H1 (cell line): ENCODE measurements at regions not wholly inside any gene's neighbourhood (a gene's known extent, or its start where the extent isn't known, plus 50 kb on each side); places are given as distances from the start of the nearest gene placed in this dataset.

ENCODE experiments used
- CTCF ChIA-PET: fragments of 300-600 bp; sonication (Branson Sonifier 250); formaldehyde crosslinking; loops from one replicate; lab custom pipeline; 2021; ENCODE audit not compliant: partially characterized antibody; lab: Charles Lee
- POLR2A ChIA-PET: fragments of 300-600 bp; sonication (Branson Sonifier 250); formaldehyde crosslinking; loops from one replicate; lab custom pipeline; 2021; ENCODE audit warnings: inconsistent platforms; ENCODE audit not compliant: partially characterized antibody; lab: Charles Lee
- DNase-seq, 2 experiments: peaks; one replicate each; pipeline versions ENCODE4 v3.0.0 to v3.0.0-alpha.2; 2010 to 2022; ENCODE audit warnings: low spot score in 2 of 2, low read depth in 1 of 2, mixed read lengths in 1 of 2
- FAIRE-seq: peaks from 2 replicates; lab custom pipeline; 2011; peaks lifted over from hg19 to GRCh38; lab: Jason Lieb, UNC
- H2AFZ ChIP-seq: 2 replicates; pipeline ENCODE4 v1.8.1; 2012; ENCODE audit warnings: low read length, inconsistent platforms
- H2AK5ac ChIP-seq: 2 replicates; pipeline ENCODE4 v1.6.1; 2013; ENCODE audit warnings: low read depth, low read length
- H2BK120ac ChIP-seq: replicated peaks from 2 replicates; pipeline ENCODE3; 2013; ENCODE audit warnings: low read depth, low read length, inconsistent platforms
- H2BK12ac ChIP-seq: 2 replicates; pipeline ENCODE4 v1.6.1; 2013; ENCODE audit warnings: low read depth, low read length
- H2BK15ac ChIP-seq: 2 replicates; pipeline ENCODE4 v1.6.1; 2013; ENCODE audit warnings: low read length
- H2BK20ac ChIP-seq: 2 replicates; pipeline ENCODE4 v1.6.1; 2013; ENCODE audit warnings: low read length
- H2BK5ac ChIP-seq: 2 replicates; pipeline ENCODE4 v1.6.1; 2013; ENCODE audit warnings: low read depth, low read length
- H3K14ac ChIP-seq: 2 replicates; pipeline ENCODE4 v1.6.1; 2013; ENCODE audit warnings: inconsistent platforms; ENCODE audit not compliant: insufficient read length
- H3K18ac ChIP-seq: 2 replicates; pipeline ENCODE4 v1.6.1; 2013; ENCODE audit warnings: low read length; ENCODE audit errors: extremely low read depth
- H3K23ac ChIP-seq: 2 replicates; pipeline ENCODE4 v1.6.1; 2013; ENCODE audit warnings: inconsistent platforms; ENCODE audit not compliant: insufficient read length
- H3K23me2 ChIP-seq: 2 replicates; pipeline ENCODE4 v1.6.1; 2013; ENCODE audit warnings: low read depth, low read length
- H3K27ac ChIP-seq: 2 replicates; pipeline ENCODE4 v1.6.1; 2011; ENCODE audit warnings: low read depth, low read length, inconsistent platforms
- H3K27me3 ChIP-seq, 4 experiments: replicated peaks in 1 of 4; 1 replicate in 1 of 4; 2 replicates in 3 of 4; pipeline versions ENCODE4 v1.6.1 to v1.8.1; 2011 to 2013; ENCODE audit warnings: low read length in 3 of 4, mild to moderate bottlenecking in 3 of 4, inconsistent platforms in 2 of 4, mixed read lengths in 2 of 4, moderate library complexity in 1 of 4; ENCODE audit not compliant: control insufficient read depth in 3 of 4, insufficient read depth in 3 of 4; ENCODE audit errors: extremely low read depth in 1 of 4
- H3K36me3 ChIP-seq, 4 experiments: 2 replicates each; pipeline versions ENCODE4 v1.6.1 to v1.8.1; 2011 to 2013; ENCODE audit warnings: mild to moderate bottlenecking in 4 of 4, low read length in 3 of 4, moderate library complexity in 2 of 4, control low read depth in 1 of 4, inconsistent platforms in 1 of 4; ENCODE audit not compliant: insufficient read depth in 4 of 4, control insufficient read depth in 2 of 4
- H3K4ac ChIP-seq: replicated peaks from 2 replicates; pipeline ENCODE3; 2013; ENCODE audit warnings: low read length, low read depth, mixed read lengths, inconsistent platforms; ENCODE audit not compliant: insufficient read length
- H3K4me1 ChIP-seq, 4 experiments: replicated peaks in 1 of 4; 1 replicate in 1 of 4; 2 replicates in 3 of 4; pipeline versions ENCODE4 v1.6.1 to v1.8.1; 2011 to 2013; ENCODE audit warnings: low read length in 3 of 4, inconsistent platforms in 2 of 4, mixed read lengths in 1 of 4; ENCODE audit not compliant: insufficient read depth in 4 of 4, control insufficient read depth in 3 of 4
- H3K4me2 ChIP-seq, 2 experiments: 2 replicates each; pipeline versions ENCODE4 v1.6.1 to v1.8.1; 2011 to 2013; ENCODE audit warnings: low read depth in 2 of 2, low read length in 2 of 2, control low read depth in 1 of 2, inconsistent platforms in 1 of 2, mild to moderate bottlenecking in 1 of 2; ENCODE audit not compliant: insufficient read depth in 1 of 2
- H3K4me3 ChIP-seq, 4 experiments: fragments of 200-600, 300-600 bp in 1 of 4; sonication (generic), shearing (Covaris generic), sonication (Bioruptor Twin) in 1 of 4; 2 replicates each; pipeline versions ENCODE4 v1.5.1 to v1.8.1; 2011 to 2016; ENCODE audit warnings: low read length in 4 of 4, low read depth in 3 of 4, control low read depth in 2 of 4, inconsistent platforms in 2 of 4, mild to moderate bottlenecking in 2 of 4, mixed read lengths in 1 of 4, moderate library complexity in 1 of 4; ENCODE audit not compliant: insufficient read depth in 2 of 4; ENCODE audit errors: extremely low read depth in 1 of 4
- H3K56ac ChIP-seq: replicated peaks from 2 replicates; pipeline ENCODE3; 2013; ENCODE audit warnings: low read depth, mild to moderate bottlenecking, mixed read lengths, low read length, inconsistent platforms; ENCODE audit not compliant: insufficient read length
- H3K79me1 ChIP-seq: 2 replicates; pipeline ENCODE4 v1.6.1; 2013; ENCODE audit warnings: low read depth, low read length, control low read depth
- H3K79me2 ChIP-seq, 2 experiments: 2 replicates each; pipeline versions ENCODE4 v1.6.1 to v1.8.1; 2012 to 2013; ENCODE audit warnings: low read length in 2 of 2, mild to moderate bottlenecking in 2 of 2, inconsistent platforms in 1 of 2; ENCODE audit not compliant: insufficient read depth in 2 of 2, control insufficient read depth in 1 of 2
- H3K9ac ChIP-seq, 4 experiments: replicated peaks in 1 of 4; 1 replicate in 1 of 4; 2 replicates in 3 of 4; pipeline versions ENCODE4 v1.6.1 to v1.8.1; 2011 to 2013; ENCODE audit warnings: low read depth in 3 of 4, low read length in 3 of 4, control low read depth in 2 of 4, mild to moderate bottlenecking in 2 of 4, moderate library complexity in 2 of 4, inconsistent platforms in 1 of 4; ENCODE audit errors: extremely low read depth in 1 of 4
- H3K9me3 ChIP-seq, 2 experiments: 2 replicates each; pipeline versions ENCODE4 v1.6.1 to v1.8.1; 2012 to 2013; ENCODE audit warnings: mild to moderate bottlenecking in 2 of 2, moderate library complexity in 2 of 2, control low read depth in 1 of 2, inconsistent platforms in 1 of 2, low read depth in 1 of 2, low read length in 1 of 2, mixed read lengths in 1 of 2; ENCODE audit not compliant: insufficient read depth in 2 of 2
- H4K20me1 ChIP-seq, 2 experiments: replicated peaks in 1 of 2; 2 replicates each; pipeline versions ENCODE3 to v1.8.1; 2011 to 2013; ENCODE audit warnings: inconsistent platforms in 2 of 2, low read length in 2 of 2, mild to moderate bottlenecking in 1 of 2; ENCODE audit not compliant: insufficient read depth in 2 of 2, control insufficient read depth in 1 of 2
- H4K5ac ChIP-seq: 2 replicates; pipeline ENCODE4 v1.6.1; 2013; ENCODE audit warnings: low read length, low read depth, mixed read lengths, inconsistent platforms; ENCODE audit not compliant: insufficient read length
- H4K8ac ChIP-seq: 2 replicates; pipeline ENCODE4 v1.8.0; 2013; ENCODE audit warnings: mild to moderate bottlenecking, moderate library complexity, low read length, inconsistent platforms; ENCODE audit not compliant: insufficient read depth; ENCODE audit errors: extremely low read depth
- H4K91ac ChIP-seq: replicated peaks from 2 replicates; pipeline ENCODE3; 2013; ENCODE audit warnings: low read length, mixed read lengths, inconsistent platforms; ENCODE audit not compliant: insufficient read length
- ASH2L ChIP-seq: fragments of 200-600, 300-600 bp; sonication (generic); IDR thresholded peaks from one replicate; pipeline ENCODE4 v1.7.1; 2017; ENCODE audit warnings: low read length
- BACH1 ChIP-seq: IDR thresholded peaks from 2 replicates; pipeline ENCODE4 v1.6.1; 2012; ENCODE audit warnings: low read length, improper control_type of control experiment
- CEBPB ChIP-seq: IDR thresholded peaks from 2 replicates; pipeline ENCODE4 v1.6.1; 2012; ENCODE audit warnings: low read depth, low read length
- EP300 ChIP-seq, 2 experiments: IDR thresholded peaks; 1 replicate in 1 of 2; 2 replicates in 1 of 2; pipeline ENCODE4 v1.6.1; 2011 to 2012; ENCODE audit warnings: low read depth in 2 of 2, low read length in 2 of 2, mild to moderate bottlenecking in 2 of 2, borderline replicate concordance in 1 of 2, inconsistent platforms in 1 of 2, moderate library complexity in 1 of 2
- GABPA ChIP-seq: IDR thresholded peaks from 2 replicates; pipeline ENCODE4 v1.6.1; 2011; ENCODE audit warnings: mild to moderate bottlenecking, low read length, moderate library complexity, borderline replicate concordance; ENCODE audit not compliant: insufficient read depth
- JUN ChIP-seq: IDR thresholded peaks from 2 replicates; pipeline ENCODE4 v1.6.1; 2011; ENCODE audit warnings: low read depth, mild to moderate bottlenecking, improper control_type of control experiment, low read length
- KDM5A ChIP-seq: fragments of 200-600 bp; IDR thresholded peaks from 2 replicates; pipeline ENCODE4 v1.7.1; 2012; ENCODE audit warnings: mild to moderate bottlenecking, low read length, inconsistent platforms, mixed read lengths
- RFX5 ChIP-seq: IDR thresholded peaks from 2 replicates; pipeline ENCODE4 v1.6.1; 2011; ENCODE audit warnings: low read depth, low read length, improper control_type of control experiment, borderline replicate concordance
- RNF2 ChIP-seq: fragments of 200-900, 300-1000 bp; sonication (generic); IDR thresholded peaks from 2 replicates; pipeline ENCODE4 v1.7.1; 2016; ENCODE audit warnings: borderline replicate concordance, low read depth, mild to moderate bottlenecking, antibody characterized with exemption, low read length; ENCODE audit not compliant: poor library complexity, severe bottlenecking; ENCODE audit errors: missing control alignments
- SP2 ChIP-seq: IDR thresholded peaks from 2 replicates; pipeline ENCODE4 v1.6.1; 2012; ENCODE audit warnings: mild to moderate bottlenecking, low read length, inconsistent platforms
- SP4 ChIP-seq: IDR thresholded peaks from 2 replicates; pipeline ENCODE4 v1.6.1; 2012; ENCODE audit warnings: low read length, inconsistent platforms
- TAF1 ChIP-seq: IDR thresholded peaks from 2 replicates; pipeline ENCODE4 v1.6.1; 2011; ENCODE audit warnings: mild to moderate bottlenecking, low read depth, low read length
- TAF7 ChIP-seq: optimal IDR thresholded peaks from 2 replicates; pipeline ENCODE3; 2011; ENCODE audit warnings: low read depth, mild to moderate bottlenecking, inconsistent platforms, low read length, moderate library complexity, borderline replicate concordance
- USF2 ChIP-seq: IDR thresholded peaks from 2 replicates; pipeline ENCODE4 v1.6.1; 2011; ENCODE audit warnings: low read length, improper control_type of control experiment
- WGBS, 2 experiments: shearing (Covaris generic) in 1 of 2; methylation state at CpG; one replicate each; pipeline versions ENCODE4 v1.1.6 to v1.1.7; 2013 to 2015; ENCODE audit warnings: low lambda C conversion rate in 2 of 2, mixed read lengths in 2 of 2, inconsistent platforms in 1 of 2, low coverage in 1 of 2, missing lambda C conversion rate in 1 of 2; ENCODE audit not compliant: insufficient replicate concordance in 2 of 2, insufficient coverage in 1 of 2, insufficient read length in 1 of 2; ENCODE audit errors: extremely low coverage in 1 of 2, missing lambda C conversion rate in 1 of 2; 5-methylcytosine and 5-hydroxymethylcytosine counted together

- no peak overlapping the region for H3K23ac ChIP-seq
- no peaks in the 10 kb centered on the region for H3K27me3 ChIP-seq
- H4K91ac ChIP-seq, result no peak overlapping the region
- no peaks in the 10 kb centered on the region for H3K23me2 ChIP-seq
- no peak overlapping the region for H2AFZ ChIP-seq
- 98% methylated on average over 5 of the region's 5 CpGs; no CpG with 5 or more reads in 1 of the 2 experiments for WGBS, 2 experiments
- no peak overlapping the region for H3K9ac ChIP-seq
- H2AK5ac ChIP-seq, result no peak overlapping the region
- no peak overlapping the region for H2BK12ac ChIP-seq
- no peak for TF ChIP-seq TAF7
- no peak for TF ChIP-seq RNF2
- no peak for TF ChIP-seq RFX5
- TF ChIP-seq SP4, result no peak
- no peak for TF ChIP-seq USF2
- no peak for TF ChIP-seq EP300 (IDR thresholded peaks at IDR 0.05; ENCODE audit: borderline replicate concordance in 1 of 2, low read depth in 2 of 2, low read length in 2 of 2)
- TF ChIP-seq SP2, result no peak
- TF ChIP-seq GABPA, result no peak
- TF ChIP-seq CEBPB, result no peak
- no peak for TF ChIP-seq KDM5A
- no peak for TF ChIP-seq JUN
- TF ChIP-seq TAF1, result no peak
- no peak for TF ChIP-seq BACH1
- no peak for TF ChIP-seq ASH2L
- no peak overlapping the region for H2BK5ac ChIP-seq
- DNase-seq (no peak), FAIRE-seq (no peak)
- H3K79me1 ChIP-seq, result no peaks in the 10 kb centered on the region
- H3K14ac ChIP-seq, result no peak overlapping the region
- H2BK20ac ChIP-seq, result no peak overlapping the region
- H3K4me1 ChIP-seq, result no peaks in the 10 kb centered on the region
- no peak overlapping the region for H3K18ac ChIP-seq
- H2BK120ac ChIP-seq, result no peak overlapping the region
- no peak overlapping the region for H3K4me2 ChIP-seq
- H3K27ac ChIP-seq, result no peak overlapping the region
- H3K4me3 ChIP-seq, result no peak overlapping the region
- H3K9me3 ChIP-seq, result peaks cover 3 to 6% of the 10 kb centered on the region in 2 experiments; a peak in 1 of 4 replicates
- no peak overlapping the region for H3K4ac ChIP-seq
- CTCF ChIA-PET, result interaction anchor here (1.0 to 1.6 kb wide), 2 partner anchors 41 to 71 kb away, joined by 3 to 4 read pairs; no protein-coding TSS in a partner anchor
- no peaks in the 10 kb centered on the region for H4K20me1 ChIP-seq
- POLR2A ChIA-PET, result no interaction called here
- H3K56ac ChIP-seq, result no peak overlapping the region
- no peak overlapping the region for H4K5ac ChIP-seq
- H2BK15ac ChIP-seq, result no peak overlapping the region
- no peaks in the 10 kb centered on the region for H3K79me2 ChIP-seq
- no peaks in the 10 kb centered on the region for H3K36me3 ChIP-seq
- H4K8ac ChIP-seq, result no peak overlapping the region
These were observed 128.4 kb downstream of the LINC00237 start for GRCh38 chr20:20977786-20978185.
